GM19463 (cell line): ENCODE measurements at regions not wholly inside any gene's neighbourhood (a gene's known extent, or its start where the extent isn't known, plus 50 kb on each side); places are given as distances from the start of the nearest gene placed in this dataset.
A peak's percentile ranks its signal among the peaks of the same experiment; 100 is the strongest.

Source experiments
- ATAC-seq: cut with Tn5 transposase; IDR thresholded peaks from one replicate; pipeline ENCODE4 v1.9.1; 2021; ENCODE audit warnings: mild to moderate bottlenecking, moderate library complexity; ENCODE audit not compliant: unreplicated experiment

DNA sequence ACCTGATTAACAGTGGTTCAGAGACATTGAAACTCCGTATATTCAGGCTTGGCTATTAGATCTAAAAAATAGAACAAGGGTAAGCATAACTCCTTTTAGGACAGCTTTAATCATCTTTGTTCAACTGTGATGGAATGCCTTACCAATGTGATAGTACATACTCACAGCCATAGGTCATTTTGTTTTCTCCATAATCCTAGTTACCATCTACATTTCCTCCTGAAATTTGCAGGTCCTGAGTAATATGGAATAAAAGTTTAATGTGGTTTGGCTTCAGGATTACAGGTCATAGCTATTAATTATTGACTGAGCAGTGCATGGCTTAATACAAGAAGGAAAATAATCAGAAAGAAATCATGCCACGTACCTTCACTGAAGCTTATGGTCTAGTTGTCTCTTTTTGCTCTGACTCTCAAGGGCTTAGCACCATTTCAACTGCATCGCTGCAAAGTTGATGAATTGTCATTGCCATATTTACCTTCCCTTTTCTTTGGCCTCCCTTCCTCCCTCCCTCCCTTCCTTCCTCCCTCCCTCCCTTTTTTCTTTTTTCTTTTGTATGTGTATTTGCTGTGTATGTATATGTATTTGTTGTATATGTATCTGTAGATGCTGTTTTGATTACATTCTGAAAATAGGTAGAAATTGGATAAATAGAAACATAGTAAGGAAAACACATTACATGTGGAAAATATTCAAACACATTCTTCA, 250.9 kb upstream of the ZNF608 start:
- no peak for ATAC-seq

DNA sequence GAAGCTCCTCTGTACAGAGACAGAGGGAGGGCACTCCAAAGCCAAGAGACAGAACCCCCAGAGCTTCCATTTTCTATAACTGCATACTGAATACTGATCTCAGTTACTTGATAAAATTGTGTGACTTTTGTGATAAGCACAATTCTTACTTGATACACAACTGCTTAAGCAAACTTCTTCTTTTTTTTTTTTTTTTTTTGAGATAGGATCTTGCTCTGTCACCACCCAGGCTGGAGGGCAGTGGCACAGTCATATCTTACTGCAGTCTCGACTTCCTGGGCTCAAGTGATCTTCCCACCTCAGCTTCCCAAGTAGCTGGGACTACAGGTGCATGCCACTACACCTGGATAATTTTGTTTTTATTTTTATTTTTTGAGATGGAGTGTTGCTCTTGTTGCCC, 252.1 kb upstream of the ZNF608 start:
- no peak for ATAC-seq

DNA sequence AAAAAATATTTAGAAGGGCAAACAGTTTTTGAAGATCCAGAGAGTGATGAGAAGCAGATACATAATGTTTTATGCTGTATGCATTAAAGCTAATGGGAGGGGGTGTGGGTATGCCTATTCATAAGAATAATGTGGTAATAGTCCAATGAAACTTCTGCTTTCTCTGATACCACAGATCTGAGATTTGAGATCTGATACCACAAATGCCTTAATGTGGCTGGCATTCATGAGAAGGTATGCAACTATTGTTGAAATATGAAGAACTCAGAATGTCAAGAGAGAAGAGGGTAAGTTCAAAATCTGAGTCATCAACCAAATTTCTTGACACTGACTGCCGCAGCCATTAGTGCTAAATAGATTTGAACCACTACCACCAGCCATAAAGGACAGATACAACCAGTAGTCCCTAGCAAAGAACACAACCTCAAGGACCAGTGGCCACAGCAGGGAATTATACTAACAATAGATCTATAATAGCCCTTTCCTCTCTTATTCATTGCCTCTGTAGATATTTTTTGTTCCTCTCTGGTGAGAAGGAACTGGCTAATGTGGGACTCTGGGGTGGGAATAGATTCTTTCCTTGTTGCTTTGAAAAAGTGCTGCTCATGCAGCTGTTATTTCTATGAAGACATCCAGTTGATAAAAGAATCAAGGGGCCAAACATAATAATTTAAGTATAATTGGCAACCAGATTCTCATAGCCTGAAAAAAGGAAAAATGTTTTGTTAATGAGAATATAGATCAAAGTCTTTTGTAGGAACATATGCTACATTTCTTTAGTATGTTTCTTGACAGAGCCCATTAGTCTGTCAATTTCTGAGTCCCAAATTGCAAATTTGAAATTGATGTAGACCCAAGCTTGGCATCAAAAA, 256.5 kb upstream of the ZNF608 start:
- ATAC-seq: no peak

DNA sequence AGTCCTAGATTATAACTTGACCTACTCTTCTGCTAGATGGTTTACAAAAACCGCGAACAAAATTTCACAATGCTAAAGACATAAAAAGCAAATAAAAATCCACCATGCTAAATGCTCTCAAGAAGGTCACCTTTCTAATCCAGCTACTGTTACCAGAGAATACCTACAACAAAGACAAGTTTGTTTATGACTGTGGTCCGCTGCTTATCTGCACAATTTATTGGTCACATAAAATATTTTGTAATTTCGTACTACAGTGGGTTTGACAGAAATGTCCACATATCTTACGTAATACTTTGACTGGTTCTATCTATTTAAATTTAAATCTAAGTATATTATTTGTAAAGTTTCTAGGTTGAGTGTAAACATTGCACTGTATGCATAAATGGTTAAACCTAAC, 257.6 kb upstream of the ZNF608 start:
- ATAC-seq: no peak

DNA sequence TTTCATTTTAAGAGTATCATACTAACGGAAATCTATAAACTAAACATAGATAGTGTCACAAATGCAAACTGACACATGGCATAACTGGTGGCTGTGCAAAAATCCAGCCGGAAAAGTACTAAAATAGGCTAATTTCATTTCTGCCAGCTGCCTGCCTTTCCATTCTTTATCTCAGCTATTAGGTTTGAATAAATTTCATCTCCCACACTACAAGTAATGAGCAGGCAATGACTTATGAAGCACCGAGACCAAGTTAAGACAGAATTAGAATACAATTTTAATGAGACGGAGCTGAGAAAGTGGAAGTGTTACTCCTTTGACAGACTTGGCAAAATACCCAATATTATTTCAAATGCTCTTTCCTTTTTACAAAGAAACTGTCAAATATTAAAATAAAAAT, 258.8 kb upstream of the ZNF608 start:
- peak; percentile 30 for ATAC-seq

DNA sequence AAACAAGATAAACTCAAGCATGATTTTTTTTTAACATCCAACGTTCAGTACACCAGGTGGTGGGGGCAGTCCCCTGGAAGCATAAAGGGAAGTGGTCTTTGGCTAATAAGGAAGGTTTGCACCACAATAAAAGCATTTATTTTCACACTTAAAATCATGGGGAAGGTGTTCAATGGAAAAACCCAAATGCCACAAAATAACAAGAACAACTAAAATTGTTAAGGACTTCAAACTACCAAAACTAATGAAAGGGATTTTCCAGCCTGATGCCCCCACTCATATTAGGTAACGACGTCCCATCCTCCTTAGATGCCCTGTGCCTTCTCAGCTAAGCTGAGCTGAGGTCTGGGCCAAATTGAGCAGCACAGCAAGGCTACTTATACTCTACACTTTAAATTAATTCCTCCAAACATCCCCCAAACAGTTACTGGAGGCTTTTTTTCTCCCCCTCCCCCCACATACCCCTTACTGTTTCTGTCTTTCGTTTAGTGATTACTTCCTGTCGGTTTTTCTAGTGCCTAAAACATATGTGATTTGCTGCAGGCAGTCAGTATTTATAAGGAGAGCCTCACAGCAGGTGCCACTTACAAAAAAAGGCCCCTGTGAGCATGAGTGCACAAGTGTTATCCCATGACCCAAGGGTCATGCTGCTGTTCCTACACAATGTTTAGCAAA, 259.7 kb upstream of the ZNF608 start:
- ATAC-seq: peak; percentile 62

DNA sequence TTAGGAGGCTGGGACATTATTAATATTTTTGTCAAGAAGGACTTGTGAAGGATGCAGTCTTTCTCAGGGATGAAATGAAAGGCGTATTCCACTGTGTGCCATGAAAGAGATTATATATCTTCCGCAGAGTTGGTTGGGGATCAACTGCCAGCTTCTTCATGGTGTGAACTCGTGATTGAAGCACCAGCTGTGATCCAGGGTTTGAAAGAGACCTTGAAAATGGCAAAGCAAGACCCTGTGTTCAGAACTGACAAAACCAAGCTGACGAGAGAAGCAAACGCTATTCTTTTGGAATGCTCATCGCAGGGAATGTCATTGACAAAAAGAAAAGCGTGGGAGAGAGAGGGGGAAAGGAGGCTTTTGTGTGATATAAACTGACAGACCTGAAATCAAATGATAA, 263.9 kb upstream of the ZNF608 start:
- ATAC-seq: no peak

DNA sequence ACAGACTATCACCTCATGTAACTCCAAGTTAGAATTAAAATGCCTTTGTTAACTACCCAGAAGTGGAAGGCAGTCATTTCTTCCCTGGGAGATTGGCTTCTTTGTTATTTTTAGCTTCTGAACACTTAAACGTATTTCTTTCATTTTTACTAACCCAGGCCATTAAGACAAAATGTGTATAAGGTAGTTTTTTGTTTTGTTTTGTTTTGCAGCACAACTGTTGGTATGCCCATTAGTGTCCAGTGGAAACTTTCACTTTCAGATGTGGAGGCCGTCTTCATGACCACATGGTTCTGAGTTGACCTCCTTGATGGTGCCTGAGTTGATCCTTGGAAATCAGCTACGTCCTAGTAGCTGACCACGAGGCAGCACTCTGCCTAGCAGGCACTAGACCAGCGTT, 264.6 kb upstream of the ZNF608 start:
- ATAC-seq: peak; percentile 62

DNA sequence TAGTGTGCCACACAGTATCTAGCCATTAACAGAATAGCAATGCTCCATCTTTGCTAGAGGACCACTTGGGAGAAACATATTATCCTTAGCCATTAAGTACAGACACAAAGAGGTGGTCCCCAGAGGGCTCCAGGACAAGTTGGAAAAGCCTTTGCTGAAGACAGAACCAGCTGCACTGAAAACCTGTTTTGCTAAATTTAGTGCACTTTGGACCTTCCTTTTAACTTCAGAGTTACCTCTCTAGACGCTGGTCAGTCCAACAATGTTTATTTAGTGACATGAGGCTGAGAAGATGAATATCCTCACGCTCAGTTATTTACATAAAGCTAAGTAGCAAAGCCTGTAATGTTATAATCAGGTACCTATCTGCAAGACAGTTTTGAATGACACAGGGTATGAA, 265.0 kb upstream of the ZNF608 start:
- peak; percentile 12 for ATAC-seq

DNA sequence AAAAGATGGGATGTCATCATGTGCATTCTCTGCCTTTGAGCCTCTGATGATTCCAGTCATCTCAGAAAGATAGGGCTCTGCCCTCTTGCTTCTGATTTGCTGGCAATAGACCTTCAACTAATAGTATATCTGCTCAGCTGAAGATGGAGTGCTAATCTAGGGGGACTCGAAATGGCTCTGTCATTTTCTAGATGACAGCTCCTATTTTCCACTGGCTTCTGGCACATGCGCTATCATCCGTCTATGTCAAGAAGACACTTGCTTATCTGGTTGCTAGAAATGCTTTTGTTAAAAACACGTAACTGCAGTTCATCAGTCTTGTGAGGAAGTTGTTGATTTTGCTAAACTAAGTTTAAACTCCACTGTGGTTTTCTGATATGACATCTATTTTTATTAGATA, 265.5 kb upstream of the ZNF608 start:
- ATAC-seq: no peak

DNA sequence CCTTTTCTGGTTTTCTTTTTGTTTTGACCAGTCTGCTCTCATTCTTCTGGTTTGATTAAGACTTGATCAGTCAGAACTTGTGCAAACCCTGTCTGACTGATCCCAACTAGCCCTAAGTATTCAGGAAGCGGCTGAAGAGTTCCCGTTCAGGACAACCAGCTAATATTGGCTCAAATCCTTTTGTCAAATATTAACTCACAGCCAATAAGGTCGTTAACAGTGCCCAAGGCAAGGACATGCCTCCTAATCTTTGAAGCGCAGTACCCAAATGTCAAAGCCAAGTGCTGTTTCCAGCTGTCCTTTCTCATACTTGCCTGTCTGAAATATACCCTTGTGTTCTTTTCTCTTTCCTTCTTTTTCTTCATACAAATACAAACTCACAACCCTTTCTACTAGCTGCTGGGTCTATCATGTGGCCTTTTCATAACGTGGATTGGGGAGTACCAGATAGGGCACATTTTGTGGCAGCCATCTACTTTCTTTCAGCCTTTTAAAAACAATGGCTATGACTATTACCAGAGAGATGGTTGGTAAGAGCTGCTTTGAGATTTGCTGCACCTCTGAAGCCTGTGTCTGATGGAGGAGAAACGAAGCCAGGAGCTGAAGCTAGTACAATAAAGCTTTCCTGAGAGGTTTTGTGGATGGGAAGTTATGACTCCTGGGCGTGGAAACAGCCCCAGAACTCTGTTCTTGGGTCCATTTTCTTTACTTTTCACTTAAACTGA, 266.4 kb upstream of the ZNF608 start:
- no peak for ATAC-seq

DNA sequence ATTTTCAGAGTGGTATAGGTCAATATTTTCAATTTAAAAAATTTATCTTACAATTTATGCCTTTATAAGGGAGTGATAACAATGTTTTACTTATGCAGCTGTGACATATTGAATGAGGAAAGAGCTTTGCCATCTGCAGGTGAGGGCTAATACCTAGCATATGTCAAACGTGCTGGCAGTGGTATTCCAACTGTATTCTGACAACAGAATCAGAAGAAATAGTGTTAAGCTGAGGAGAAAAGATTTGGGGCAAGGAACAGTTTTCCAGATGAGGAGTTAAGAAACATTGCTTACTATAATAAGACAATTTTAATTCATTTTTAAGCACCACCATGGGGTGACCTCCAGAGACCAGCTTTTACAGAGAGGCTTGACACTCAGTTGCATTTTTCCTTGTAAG, 267.8 kb upstream of the ZNF608 start:
- ATAC-seq: no peak

DNA sequence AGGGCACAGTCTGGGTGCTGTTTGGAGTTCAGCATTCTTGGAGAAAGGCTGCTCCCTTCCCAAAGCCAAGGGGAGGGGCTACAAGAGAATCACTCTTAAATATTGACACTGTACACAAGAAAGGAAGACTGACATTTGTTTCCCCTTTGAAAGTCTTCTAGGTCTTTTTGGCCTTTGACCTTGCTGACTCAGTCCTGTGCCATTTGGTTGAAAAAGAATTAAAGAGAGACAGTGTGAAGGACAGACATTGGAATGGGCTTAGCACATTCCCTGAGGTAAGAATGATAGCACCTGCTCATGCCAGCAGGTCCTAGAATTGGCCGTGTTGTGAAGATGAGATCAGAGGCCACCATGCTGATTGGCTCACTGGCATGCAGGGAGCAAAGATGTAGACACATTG, 271.4 kb upstream of the ZNF608 start:
- ATAC-seq: no peak

DNA sequence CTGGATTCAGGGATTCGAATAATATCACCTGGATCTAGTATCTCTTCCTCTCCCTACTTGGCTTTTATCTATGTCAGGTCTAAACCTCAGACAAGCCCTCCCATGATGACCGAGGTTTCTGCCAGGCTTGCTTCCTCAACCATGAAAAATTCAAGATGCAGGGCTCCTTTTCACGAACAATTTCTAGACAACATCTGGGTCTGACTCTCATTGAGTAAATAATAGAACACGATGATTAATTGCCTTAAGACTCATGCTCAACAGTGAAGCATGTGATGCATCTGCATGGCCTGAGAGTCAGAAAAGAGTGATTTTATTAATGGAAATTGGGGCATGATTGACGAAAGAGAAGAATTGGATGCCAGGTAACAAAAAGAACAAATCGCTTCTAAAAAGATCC, 277.2 kb upstream of the ZNF608 start:
- ATAC-seq: no peak

DNA sequence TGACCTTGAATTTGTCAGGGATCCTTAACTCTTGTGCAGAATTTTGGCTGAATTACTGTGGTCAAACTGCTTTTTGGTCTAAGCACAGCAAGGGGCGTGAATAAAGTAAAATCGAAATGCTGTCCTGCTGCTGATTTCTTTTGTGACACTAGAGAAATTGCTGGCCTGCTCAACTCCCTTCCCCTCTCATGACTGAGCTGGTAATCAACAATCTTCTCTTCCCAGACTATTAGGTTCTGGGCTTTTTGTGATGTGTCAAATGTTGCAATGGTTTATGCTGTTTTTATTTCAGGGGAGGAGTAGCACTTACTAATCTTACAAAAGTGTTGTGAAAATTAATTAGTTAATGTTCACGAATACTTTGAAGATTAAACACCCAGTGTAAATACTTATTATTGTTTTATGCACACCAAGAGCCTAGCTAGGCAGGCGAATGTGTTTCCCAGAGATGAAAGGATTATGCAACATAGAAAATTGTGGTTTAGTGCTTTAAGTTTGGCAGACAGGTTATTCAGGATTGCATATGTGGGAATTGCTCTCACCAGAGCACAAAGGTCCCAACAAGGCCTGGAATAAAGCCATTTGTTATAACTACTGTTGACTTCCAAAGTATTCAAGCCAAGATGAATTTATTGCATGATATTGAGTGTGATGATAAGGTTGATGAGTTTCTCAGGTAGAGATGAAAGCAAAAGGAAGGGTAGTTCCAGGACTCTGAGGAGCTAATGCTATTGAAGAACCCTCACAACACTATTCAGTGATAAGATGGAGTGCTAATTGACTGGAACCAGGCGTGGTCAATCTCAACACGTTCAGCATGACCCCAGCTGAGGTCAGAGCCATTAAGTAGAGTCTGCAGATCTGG, 280.7 kb upstream of the ZNF608 start:
- ATAC-seq: no peak

DNA sequence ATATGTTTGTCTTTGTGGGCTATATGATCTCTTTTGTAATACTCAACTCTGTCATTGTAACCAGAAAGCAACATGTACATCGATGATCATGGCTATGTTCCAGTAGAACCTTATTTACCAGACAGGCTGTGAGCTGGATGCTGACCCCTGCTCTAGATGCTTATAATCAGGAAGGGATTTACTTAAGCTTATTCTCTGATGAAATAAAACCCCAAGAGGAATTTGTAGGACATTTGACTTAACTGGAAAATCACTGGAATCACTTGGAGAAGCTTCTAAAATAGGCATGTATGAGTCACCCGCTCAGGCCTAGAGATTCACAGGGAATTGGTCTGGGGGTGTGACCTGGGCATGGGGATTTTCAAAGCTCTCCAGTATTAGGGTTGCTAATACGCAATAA, 285.8 kb upstream of the ZNF608 start:
- no peak for ATAC-seq

DNA sequence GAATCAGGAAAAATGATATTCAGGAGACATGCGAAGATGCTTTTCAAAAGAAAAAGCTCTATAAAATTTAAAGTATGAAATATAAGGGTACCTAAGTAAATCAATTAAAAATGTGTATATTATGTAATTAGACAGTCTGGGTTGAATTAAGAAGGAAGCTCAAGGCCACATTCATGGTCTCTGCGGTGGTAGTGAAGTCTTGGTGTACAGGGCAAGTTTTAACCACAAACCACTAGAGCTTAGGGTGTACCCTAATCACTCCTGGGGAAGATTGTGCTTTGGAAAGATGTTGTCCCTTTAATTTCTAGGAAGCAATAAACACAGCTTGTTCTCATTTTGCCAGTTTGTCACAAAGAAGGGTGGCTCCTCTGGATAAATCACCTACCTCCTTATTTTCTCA, 287.2 kb upstream of the ZNF608 start:
- ATAC-seq: no peak

DNA sequence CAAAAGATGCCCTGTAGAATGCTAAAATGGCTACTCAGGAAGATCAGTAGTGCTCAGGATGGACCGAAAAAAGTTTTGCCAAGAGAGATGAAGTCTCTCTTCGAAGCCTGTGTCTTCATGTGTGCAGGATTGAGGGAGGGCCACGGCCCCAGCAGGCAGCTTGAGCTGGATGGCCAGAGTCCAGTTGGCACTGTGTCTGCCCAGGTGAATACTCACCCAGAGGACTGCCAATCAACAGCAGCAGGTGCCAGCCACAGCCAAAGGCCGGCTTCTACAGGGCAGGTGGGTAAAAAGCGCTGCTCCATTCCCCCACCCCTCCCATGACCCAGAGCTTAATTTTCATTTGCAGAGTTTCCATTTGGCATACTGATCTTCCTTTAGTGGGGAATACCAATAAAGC, 287.9 kb upstream of the ZNF608 start:
- ATAC-seq: no peak

DNA sequence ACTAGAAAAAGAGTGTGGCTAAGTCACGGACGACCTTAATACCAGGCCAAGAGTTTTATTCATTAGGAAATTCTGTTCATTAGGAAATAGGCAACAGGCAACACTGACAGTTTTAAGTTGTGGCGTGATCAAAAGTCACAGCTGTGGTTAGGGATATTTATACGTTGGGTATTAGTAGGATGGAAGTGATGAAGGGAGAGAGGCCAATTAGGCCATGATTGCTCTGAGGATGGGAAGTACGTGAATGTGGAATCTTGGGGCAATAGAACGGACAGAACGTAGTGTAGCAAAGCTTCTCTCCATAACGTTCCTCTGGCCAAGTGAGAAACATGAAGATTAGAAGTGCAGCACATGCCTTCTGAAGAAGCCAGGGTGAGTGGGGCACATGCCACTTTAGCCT, 290.1 kb upstream of the ZNF608 start:
- ATAC-seq: no peak

DNA sequence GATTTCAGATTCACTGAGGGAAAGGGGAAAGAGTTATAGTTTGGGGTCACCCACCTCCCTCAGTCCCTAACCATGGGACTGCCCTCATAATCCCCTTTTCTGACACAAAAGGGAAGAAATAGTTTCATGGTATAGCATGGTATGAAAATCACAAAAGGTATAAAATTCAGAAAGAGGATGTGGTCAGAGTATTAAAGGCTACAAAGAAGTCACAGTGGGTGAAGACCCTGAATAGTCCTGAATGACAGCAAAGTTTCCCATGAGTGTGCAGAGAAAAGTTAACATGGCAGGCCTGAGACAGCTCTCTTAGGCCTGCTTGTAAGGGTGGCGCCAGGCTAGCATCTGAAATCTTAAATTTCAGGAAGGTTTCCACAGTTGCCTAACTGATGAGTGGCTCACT, 290.6 kb upstream of the ZNF608 start:
- no peak for ATAC-seq
